Effector memory CD4-positive, alpha-beta T cell (primary cell): ENCODE measurements at regions not wholly inside any gene's neighbourhood (a gene's known extent, or its start where the extent isn't known, plus 50 kb on each side); places are given as distances from the start of the nearest gene placed in this dataset.

Experiments
- DNase-seq, 3 donors: peaks; one replicate each; pipeline ENCODE4 v3.0.0-alpha.2; 2020
- H3K27ac ChIP-seq: 2 replicates; pipeline ENCODE4 v1.7.0; 2013; ENCODE audit warnings: mild to moderate bottlenecking, low read length, moderate library complexity; ENCODE audit not compliant: insufficient read depth, poor library complexity, severe bottlenecking
- H3K27me3 ChIP-seq: replicated peaks from 2 replicates; pipeline ENCODE4 v1.7.0; 2013; ENCODE audit warnings: mild to moderate bottlenecking, low read length; ENCODE audit not compliant: insufficient read depth, control insufficient read depth, poor library complexity, severe bottlenecking
- H3K36me3 ChIP-seq: 2 replicates; pipeline ENCODE4 v1.7.0; 2013; ENCODE audit warnings: mild to moderate bottlenecking, low read length, moderate library complexity; ENCODE audit not compliant: control insufficient read depth, insufficient read depth
- H3K4me1 ChIP-seq: 2 replicates; pipeline ENCODE4 v1.7.0; 2013; ENCODE audit warnings: low read length, mild to moderate bottlenecking; ENCODE audit not compliant: control insufficient read depth, insufficient read depth, poor library complexity, severe bottlenecking
- H3K4me3 ChIP-seq: 2 replicates; pipeline ENCODE4 v1.7.0; 2013; ENCODE audit warnings: low read length, low read depth, mild to moderate bottlenecking; ENCODE audit not compliant: insufficient read depth, poor library complexity, severe bottlenecking
- H3K9me3 ChIP-seq: 2 replicates; pipeline ENCODE4 v1.7.0; 2013; ENCODE audit warnings: mild to moderate bottlenecking, low read length, moderate library complexity; ENCODE audit not compliant: control insufficient read depth

DNA sequence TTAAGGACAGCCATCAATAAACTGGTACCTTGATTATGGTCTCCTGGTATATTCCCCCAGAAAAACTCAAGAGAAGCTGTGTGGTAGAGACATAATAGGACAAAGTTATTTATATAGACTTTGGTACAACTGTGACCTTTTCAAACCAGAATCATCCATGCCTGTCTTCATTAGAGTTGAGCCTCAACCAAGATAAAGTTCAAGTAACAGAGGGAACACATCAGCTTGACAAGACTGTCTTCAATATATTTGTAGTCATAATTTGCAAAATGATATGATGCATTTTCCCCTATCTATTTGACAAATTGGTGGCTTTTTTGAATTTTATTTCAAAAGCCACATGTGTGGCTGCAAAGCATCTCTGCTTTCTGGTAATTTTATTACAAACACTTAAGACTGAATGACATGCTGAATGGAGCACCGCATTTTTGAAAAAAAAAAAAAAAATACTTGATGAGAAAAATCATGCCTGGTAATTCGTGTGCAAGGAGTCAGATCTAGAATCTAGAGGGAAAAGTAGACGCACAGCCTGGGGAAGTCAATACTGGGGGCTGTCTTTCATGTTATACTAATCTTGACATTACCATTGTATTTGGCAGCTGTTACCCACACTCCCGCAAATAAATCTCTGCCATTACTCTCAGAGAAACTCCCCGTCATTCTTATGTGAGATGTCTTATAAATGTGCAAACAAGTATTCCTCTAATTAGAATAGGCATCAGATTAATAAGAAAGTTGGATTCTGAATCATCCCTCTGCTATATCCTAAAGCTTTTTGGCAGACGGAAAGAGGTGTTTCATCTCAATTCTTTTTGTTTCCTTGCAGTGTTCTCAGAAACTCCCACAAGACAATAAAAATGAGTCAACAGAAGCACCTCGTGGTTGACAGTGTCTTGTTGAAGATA is 554.8 kb upstream of the CBLB start:
- Histone ChIP-seq H3K9me3 (no peaks in the 10 kb centered on the region), H3K4me3 (no peak overlapping the region), H3K4me1 (no peaks in the 10 kb centered on the region), H3K27me3 (no peaks in the 10 kb centered on the region), H3K36me3 (no peaks in the 10 kb centered on the region), H3K27ac (no peak overlapping the region)
- no peak for DNase-seq

DNA sequence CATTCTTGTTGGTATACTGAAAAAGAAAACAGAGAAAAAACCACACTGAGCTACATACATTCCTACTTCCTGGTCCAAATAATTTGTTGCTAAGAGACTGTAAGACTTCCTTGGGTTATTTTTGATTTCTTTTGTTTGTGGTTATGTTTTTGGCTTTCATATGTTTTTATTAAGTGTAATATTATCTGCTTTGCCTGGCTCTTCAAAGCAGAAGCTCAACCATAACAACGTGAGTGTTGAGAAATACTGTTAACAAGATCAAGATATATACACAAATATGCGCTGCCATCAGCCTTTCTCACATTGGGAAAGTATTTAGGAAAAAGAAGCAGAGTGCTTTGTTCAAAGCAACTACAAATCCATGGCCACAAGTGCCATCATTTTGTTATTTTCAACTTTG is 556.2 kb upstream of the CBLB start:
- H3K4me3 ChIP-seq, result no peak overlapping the region
- no peak overlapping the region for H3K27ac ChIP-seq
- no peaks in the 10 kb centered on the region for H3K4me1 ChIP-seq
- H3K27me3 ChIP-seq, result no peaks in the 10 kb centered on the region
- no peak for DNase-seq
- no peaks in the 10 kb centered on the region for H3K36me3 ChIP-seq
- no peaks in the 10 kb centered on the region for H3K9me3 ChIP-seq

DNA sequence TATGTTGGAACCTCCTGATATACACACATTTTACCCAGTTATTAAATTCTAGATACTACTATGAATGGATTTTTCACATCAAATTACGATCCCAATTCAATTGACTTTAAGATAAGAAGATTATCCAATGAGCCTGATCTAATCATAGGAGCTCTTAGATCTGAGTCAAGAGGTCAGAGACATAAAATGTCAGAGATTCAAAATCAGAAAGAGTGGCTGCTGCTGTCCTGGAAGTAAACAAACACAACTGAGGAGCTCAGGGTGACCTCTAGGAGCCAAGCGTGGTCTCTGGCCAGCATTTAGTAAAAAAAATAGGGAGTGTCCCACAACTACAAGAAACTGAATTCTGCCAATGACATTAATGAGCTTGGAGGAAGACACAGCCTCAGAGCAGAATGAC is 557.1 kb upstream of the CBLB start:
- H3K9me3 ChIP-seq, result no peaks in the 10 kb centered on the region
- H3K27ac ChIP-seq, result no peak overlapping the region
- H3K4me1 ChIP-seq, result no peaks in the 10 kb centered on the region
- H3K36me3 ChIP-seq, result no peaks in the 10 kb centered on the region
- H3K4me3 ChIP-seq, result no peak overlapping the region
- no peak for DNase-seq
- no peaks in the 10 kb centered on the region for H3K27me3 ChIP-seq

DNA sequence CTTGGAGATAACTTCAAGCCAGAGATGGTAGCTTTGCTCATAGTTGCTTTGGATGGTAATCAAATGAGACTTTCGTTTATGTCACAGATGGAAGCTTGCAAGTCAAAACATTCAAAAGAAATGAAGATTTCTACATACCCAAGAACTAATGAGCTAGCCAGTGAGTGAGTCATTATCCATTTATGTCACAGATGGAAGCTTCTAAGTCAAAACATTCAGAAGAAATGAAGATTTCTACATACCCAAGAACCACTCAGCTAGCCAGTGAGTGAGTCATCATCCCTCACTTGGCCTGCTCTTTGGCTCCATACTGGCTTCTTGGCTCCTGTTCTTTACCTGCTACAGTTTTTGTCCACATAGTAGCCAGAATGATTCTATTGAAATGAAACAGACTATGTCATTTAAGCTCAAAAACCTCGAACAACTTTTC is 559.8 kb upstream of the CBLB start:
- Histone ChIP-seq H3K4me1 (no peaks in the 10 kb centered on the region), H3K27me3 (no peaks in the 10 kb centered on the region), H3K27ac (no peak overlapping the region), H3K36me3 (no peaks in the 10 kb centered on the region), H3K9me3 (no peaks in the 10 kb centered on the region), H3K4me3 (no peak overlapping the region)
- DNase-seq, result no peak

DNA sequence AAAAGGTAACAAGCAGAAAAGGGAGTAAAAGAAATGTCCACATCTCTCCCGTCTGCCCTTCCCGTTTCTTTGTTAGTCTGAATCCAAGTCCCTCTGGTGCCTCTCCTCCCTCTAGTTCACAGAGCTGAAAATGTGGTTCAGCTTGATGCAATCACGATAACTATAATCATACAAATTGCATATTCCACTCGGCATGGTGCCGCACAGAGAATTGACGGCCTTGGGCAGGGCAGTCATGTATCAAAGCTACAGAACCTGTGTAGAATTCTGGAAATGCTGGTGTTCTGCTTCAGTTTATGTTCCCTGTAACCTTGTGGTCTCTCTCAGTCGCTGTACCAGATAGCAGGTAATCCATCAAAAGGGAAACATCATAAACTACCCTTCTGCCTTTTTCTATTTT is 562.9 kb upstream of the CBLB start:
- DNase-seq, result no peak

DNA sequence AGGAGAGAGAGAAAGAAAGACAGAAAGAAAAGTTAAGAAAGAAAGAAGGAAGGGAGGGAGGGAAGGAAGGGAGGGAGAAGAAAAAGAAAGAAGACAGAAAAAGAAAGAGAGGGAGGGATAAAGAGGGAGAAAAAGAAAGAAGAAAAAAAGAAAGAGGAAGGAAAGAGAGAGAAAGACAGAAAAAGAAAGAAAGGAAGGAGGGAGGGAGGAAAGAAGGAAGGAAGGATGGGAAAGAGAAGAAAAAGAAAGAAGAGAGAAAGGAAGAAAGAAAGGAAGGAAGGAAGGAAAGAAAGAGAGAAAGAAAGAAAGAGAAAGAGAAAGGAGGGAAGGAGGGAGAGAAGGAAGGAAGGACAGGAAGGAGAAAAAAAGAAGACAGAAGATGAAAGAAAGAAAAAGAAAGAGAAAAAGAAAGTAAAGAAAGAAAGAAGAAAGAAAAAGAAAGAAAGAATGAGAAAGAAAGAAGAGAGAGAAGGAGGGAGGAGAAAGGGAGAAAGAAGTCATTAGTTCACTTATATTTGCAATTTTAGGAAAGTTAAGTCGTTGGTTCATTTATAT is 567.2 kb upstream of the CBLB start:
- Histone ChIP-seq H3K4me3 (no peak overlapping the region), H3K9me3 (no peaks in the 10 kb centered on the region), H3K36me3 (no peaks in the 10 kb centered on the region), H3K27me3 (no peaks in the 10 kb centered on the region), H3K4me1 (no peaks in the 10 kb centered on the region), H3K27ac (no peak overlapping the region)
- no peak for DNase-seq

More for the DNA sequence above, 562.9 kb upstream of the CBLB start:
- Histone ChIP-seq H3K27me3 (no peaks in the 10 kb centered on the region), H3K36me3 (no peaks in the 10 kb centered on the region), H3K27ac (no peak overlapping the region), H3K4me3 (no peak overlapping the region), H3K9me3 (no peaks in the 10 kb centered on the region), H3K4me1 (no peaks in the 10 kb centered on the region)

DNA sequence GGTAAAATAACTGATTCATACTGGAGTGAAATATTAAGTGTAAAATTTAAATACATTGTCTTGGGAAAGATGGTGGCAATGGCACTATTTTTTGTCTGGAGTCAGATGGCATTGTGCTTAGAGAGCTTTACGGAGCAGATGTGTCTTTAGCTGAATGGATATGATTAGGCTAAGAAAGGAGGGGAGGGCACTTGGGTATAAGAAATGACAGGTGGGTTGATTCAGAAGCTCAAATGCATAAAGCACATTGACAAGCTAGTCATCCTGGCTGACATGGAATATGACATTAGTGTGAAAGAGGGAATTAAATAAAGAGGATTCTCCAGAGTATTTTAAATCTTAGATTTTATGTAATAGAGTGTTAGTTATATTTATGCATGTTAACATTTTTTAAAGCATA is 570.1 kb upstream of the CBLB start:
- H3K9me3 ChIP-seq, result no peaks in the 10 kb centered on the region
- no peak overlapping the region for H3K27ac ChIP-seq
- no peaks in the 10 kb centered on the region for H3K27me3 ChIP-seq
- no peak for DNase-seq
- no peaks in the 10 kb centered on the region for H3K36me3 ChIP-seq
- H3K4me3 ChIP-seq, result no peak overlapping the region
- H3K4me1 ChIP-seq, result no peaks in the 10 kb centered on the region

DNA sequence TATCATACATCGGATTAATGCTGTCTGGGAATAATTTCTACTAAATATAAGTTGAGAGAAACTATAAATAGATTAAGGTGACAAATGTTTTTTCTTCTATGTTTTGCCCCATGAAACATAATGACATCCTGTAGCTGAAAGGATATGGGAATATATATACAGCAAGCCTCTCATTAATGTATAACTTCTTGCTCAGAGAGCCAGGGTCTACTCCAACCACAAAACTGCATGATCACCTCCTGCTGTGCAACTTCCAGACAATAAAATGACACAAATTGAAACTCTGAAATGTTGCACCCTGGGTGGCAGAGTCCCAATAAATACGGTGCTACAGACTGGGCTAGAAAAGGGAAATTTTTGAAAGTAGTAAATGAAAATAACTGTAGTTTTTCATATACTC is 571.9 kb upstream of the CBLB start:
- Histone ChIP-seq H3K27ac (no peak overlapping the region), H3K36me3 (no peaks in the 10 kb centered on the region), H3K27me3 (no peaks in the 10 kb centered on the region), H3K4me1 (no peaks in the 10 kb centered on the region), H3K4me3 (no peak overlapping the region), H3K9me3 (no peaks in the 10 kb centered on the region)
- no peak for DNase-seq

DNA sequence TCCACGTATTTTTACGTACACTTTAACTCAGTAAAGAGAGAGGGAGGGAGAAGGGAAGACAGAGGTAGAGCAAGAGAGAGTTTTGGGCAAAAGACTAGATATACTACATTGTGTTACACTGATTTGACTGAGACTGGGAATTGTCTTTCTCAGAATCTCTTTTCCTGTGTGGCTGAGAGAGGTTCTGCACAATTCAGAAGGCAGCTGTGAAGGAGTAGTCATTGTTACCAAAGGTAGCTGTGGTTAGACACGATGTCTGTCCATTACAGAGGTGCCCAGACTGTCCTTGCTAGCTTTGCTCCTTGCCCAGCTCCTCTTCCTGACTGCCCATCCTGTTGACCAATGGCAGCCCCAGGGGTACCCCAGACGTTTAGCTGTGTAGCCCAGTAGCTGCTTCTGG is 577.5 kb upstream of the CBLB start:
- no peak overlapping the region for H3K27ac ChIP-seq
- H3K27me3 ChIP-seq, result no peaks in the 10 kb centered on the region
- no peak overlapping the region for H3K4me3 ChIP-seq
- H3K4me1 ChIP-seq, result no peaks in the 10 kb centered on the region
- H3K36me3 ChIP-seq, result no peaks in the 10 kb centered on the region
- H3K9me3 ChIP-seq, result no peaks in the 10 kb centered on the region
- DNase-seq, result no peak

DNA sequence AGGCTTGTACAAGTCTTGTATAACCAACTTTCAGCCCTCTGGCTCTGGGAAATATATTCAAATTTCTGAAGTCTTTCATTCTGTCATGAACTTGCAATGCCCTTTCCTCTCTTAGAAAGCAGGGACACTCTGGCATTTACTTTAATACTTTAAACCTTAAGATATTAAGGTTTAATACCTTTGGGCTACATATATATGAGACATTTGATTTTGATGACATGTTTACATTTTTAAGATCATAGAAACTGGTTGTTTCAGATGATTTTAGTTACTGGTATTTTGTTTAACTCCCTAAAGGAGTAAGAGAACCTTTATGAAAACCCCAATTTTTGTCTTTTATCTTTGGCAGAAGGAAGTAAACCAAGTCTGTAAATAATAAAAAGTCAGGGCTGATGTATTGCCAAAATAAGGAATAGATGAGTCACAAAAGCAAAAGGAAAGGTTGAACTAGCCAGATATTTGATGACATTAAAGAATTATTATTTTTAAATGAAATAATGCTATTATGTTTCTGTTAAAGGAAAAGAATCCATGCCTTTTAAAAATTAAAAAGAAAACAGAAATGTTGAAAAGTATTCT is 579.0 kb upstream of the CBLB start:
- H3K9me3 ChIP-seq, result no peaks in the 10 kb centered on the region
- no peaks in the 10 kb centered on the region for H3K36me3 ChIP-seq
- DNase-seq, result no peak
- no peaks in the 10 kb centered on the region for H3K4me1 ChIP-seq
- no peaks in the 10 kb centered on the region for H3K27me3 ChIP-seq
- H3K27ac ChIP-seq, result no peak overlapping the region
- H3K4me3 ChIP-seq, result no peak overlapping the region
